ENCODE measurements at regions not wholly inside any gene's neighbourhood (a gene's known extent, or its start where the extent isn't known, plus 50 kb on each side); places are given as distances from the start of the nearest gene placed in this dataset.

- CTCF ChIA-PET (ENCODE audit: low intra/inter-chr PET ratio, low total read pairs) = no interaction called here
- H2AFZ ChIP-seq (ENCODE audit: low read length) = no peak overlapping the region
- no peaks in the 10 kb centered on the region for H3K9me3 ChIP-seq (ENCODE audit: low read length)
- FAIRE-seq (no peak), ATAC-seq (no peak), DNase-seq (ENCODE audit: low spot score) (no peak)
- no peaks in the 10 kb centered on the region for H3K79me2 ChIP-seq (ENCODE audit: insufficient read depth, low read length)
- no TSS peak for BruUV-seq (replicated peaks)
- POLR2A ChIA-PET = no interaction called here
- in situ Hi-C loops (cut with HindIII; ENCODE audit: extremely low pct_ligation_motif_present, low pct_unique_long_range_greater_than_20kb) (loop anchor here (5.0 to 25.0 kb wide), 2 partner anchors 489 to 934 kb away; no protein-coding TSS in a partner anchor), intact Hi-C loops (cut with micrococcal nuclease; ENCODE audit: unreplicated experiment) (no loop called here)
- WGBS (ENCODE audit: low lambda C conversion rate) = 28% methylated on average over 5 of the region's 5 CpGs
- H3K4me2 ChIP-seq (ENCODE audit: low read depth, low read length) = no peak overlapping the region
- TF ChIP-seq MXD1 (CRISPR knock-in tag; IDR thresholded peaks at IDR 0.05) (no peak), BRD4 (CRISPR knock-in tag; IDR thresholded peaks at IDR 0.05) (no peak), ONECUT2 (CRISPR knock-in tag; IDR thresholded peaks at IDR 0.05) (no peak), TFAP4 (IDR thresholded peaks at IDR 0.05; ENCODE audit: borderline replicate concordance, low read depth) (no peak), ZFAT (CRISPR knock-in tag; conservative IDR thresholded peaks at IDR 0.05) (no peak)
- H3K27me3 ChIP-seq (ENCODE audit: control insufficient read depth in 1 of 2, insufficient read depth in 2 of 2, low read length in 2 of 2) = no peaks in the 10 kb centered on the region
- no peak overlapping the region for H3K9ac ChIP-seq (ENCODE audit: insufficient read depth, low read depth, low read length)
- H3K4me3 ChIP-seq (replicated peaks in 1 of 3; ENCODE audit: insufficient read depth in 1 of 3, low read depth in 2 of 3, low read length in 3 of 3) = no peak overlapping the region
- no peaks in the 10 kb centered on the region for H3K36me3 ChIP-seq (replicated peaks in 1 of 2; ENCODE audit: control insufficient read depth in 1 of 2, insufficient read depth in 2 of 2, low read length in 2 of 2)
- no peaks in the 10 kb centered on the region for H4K20me1 ChIP-seq (ENCODE audit: insufficient read depth, low read length)
- no peak overlapping the region for H3K27ac ChIP-seq (ENCODE audit: extremely low read length, insufficient read depth, low read length)
- no peaks in the 10 kb centered on the region for H3K4me1 ChIP-seq (ENCODE audit: insufficient read depth, low read length)
These were observed 995.4 kb downstream of the MAT2B start for GRCh38 chr5:164500856-164501255.

GRCh38 chr5:164501344-164501743 lies 995.9 kb downstream of the MAT2B start:
- no peak overlapping the region for H3K27ac ChIP-seq (ENCODE audit: extremely low read length, insufficient read depth, low read length)
- in situ Hi-C loops (cut with HindIII; ENCODE audit: extremely low pct_ligation_motif_present, low pct_unique_long_range_greater_than_20kb) = loop anchor here (5.0 to 25.0 kb wide), 2 partner anchors 489 to 934 kb away; no protein-coding TSS in a partner anchor
- TF ChIP-seq XRCC5 (optimal IDR thresholded peaks at IDR 0.05; ENCODE audit: low read length) = no peak
- TF ChIP-seq NPAS2 (CRISPR knock-in tag; IDR thresholded peaks at IDR 0.05; ENCODE audit: borderline replicate concordance) = no peak
- TF ChIP-seq TOE1 (CRISPR knock-in tag; IDR thresholded peaks at IDR 0.05) = no peak
- no peak for TF ChIP-seq THYN1 (CRISPR knock-in tag; IDR thresholded peaks at IDR 0.05; ENCODE audit: borderline replicate concordance, low read depth)
- TF ChIP-seq ZBTB37 (CRISPR knock-in tag; IDR thresholded peaks at IDR 0.05) = no peak
- no peak for TF ChIP-seq ZNF776 (CRISPR knock-in tag; IDR thresholded peaks at IDR 0.05)
- no peak for TF ChIP-seq AFF4 (CRISPR knock-in tag; IDR thresholded peaks at IDR 0.05)
- TF ChIP-seq ASH2L (IDR thresholded peaks at IDR 0.05; ENCODE audit: insufficient read length, low read depth, low read length) = no peak
- H3K27me3 ChIP-seq (ENCODE audit: control insufficient read depth in 1 of 2, insufficient read depth in 2 of 2, low read length in 2 of 2) = no peaks in the 10 kb centered on the region
- intact Hi-C loops (cut with micrococcal nuclease; ENCODE audit: unreplicated experiment) = no loop called here
- DNase-seq (ENCODE audit: low spot score) (no peak), FAIRE-seq (no peak), ATAC-seq (no peak)
- BruUV-seq (replicated peaks) = no TSS peak
- no peak overlapping the region for H2AFZ ChIP-seq (ENCODE audit: low read length)
- ChIA-PET CTCF (ENCODE audit: low intra/inter-chr PET ratio, low total read pairs) (no interaction called here), POLR2A (no interaction called here)
- H3K36me3 ChIP-seq (replicated peaks in 1 of 2; ENCODE audit: control insufficient read depth in 1 of 2, insufficient read depth in 2 of 2, low read length in 2 of 2) = no peaks in the 10 kb centered on the region
- H3K4me3 ChIP-seq (replicated peaks in 1 of 3; ENCODE audit: insufficient read depth in 1 of 3, low read depth in 2 of 3, low read length in 3 of 3) = no peak overlapping the region
- H3K9me3 ChIP-seq (ENCODE audit: low read length) = no peaks in the 10 kb centered on the region
- no peaks in the 10 kb centered on the region for H3K4me1 ChIP-seq (ENCODE audit: insufficient read depth, low read length)
- no peak overlapping the region for H3K4me2 ChIP-seq (ENCODE audit: low read depth, low read length)
- no peaks in the 10 kb centered on the region for H3K79me2 ChIP-seq (ENCODE audit: insufficient read depth, low read length)
- WGBS (ENCODE audit: low lambda C conversion rate) = 2% methylated on average over 3 of the region's 3 CpGs
- H3K9ac ChIP-seq (ENCODE audit: insufficient read depth, low read depth, low read length) = no peak overlapping the region
- no peaks in the 10 kb centered on the region for H4K20me1 ChIP-seq (ENCODE audit: insufficient read depth, low read length)
